Middle frontal gyrus (tissue), 1 donor: ENCODE measurements at regions not wholly inside any gene's neighbourhood (a gene's known extent, or its start where the extent isn't known, plus 50 kb on each side); places are given as distances from the start of the nearest gene placed in this dataset.

Experiments used
- DNase-seq: peaks from one replicate; pipeline ENCODE4 v3.0.0-alpha.2; 2015; ENCODE audit warnings: low spot score; ENCODE audit errors: extremely low spot score

- DNase-seq = no peak
These were observed 159.2 kb downstream of the SLC35B3 start for GRCh38 chr6:8276148-8276547.

DNA sequence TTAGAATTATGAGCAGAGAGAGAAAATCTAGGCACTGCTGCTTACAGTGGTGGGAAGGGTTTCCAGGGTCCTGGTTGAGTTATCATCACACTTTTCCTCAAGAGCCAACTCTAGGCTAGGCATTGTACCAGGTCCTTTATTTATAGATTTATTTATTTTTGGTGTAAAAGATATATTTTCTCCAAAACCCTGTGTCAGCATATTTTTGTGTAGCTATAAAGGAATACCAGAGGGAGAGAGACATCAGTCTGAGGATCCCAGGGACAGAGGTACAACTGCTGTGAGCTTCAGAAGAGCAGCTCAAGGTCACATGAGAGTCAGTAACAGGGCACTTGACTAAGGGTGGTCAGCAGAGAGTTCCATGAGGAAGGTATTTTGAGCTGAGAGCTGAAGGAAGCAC lies 159.7 kb downstream of the SLC35B3 start:
- no peak for DNase-seq

DNA sequence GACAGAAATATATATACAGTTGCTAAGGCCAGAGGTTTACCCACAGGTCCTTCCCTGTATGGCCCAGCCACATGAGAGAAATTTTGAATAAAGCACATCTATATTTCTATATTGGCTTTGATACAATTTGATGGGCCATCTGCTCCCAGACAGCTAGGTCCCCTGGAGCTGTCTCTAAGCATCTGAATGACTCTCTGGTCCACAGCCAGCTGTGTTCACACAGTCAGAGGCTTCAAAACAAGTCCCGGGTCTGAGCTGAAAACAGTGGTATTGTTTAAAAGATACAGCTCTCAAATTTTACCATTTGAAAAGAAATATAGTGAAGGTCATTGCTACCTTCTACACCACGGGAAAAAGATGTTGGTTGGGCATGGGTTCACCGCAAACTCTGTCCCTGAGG lies 161.1 kb downstream of the SLC35B3 start:
- DNase-seq = no peak

DNA sequence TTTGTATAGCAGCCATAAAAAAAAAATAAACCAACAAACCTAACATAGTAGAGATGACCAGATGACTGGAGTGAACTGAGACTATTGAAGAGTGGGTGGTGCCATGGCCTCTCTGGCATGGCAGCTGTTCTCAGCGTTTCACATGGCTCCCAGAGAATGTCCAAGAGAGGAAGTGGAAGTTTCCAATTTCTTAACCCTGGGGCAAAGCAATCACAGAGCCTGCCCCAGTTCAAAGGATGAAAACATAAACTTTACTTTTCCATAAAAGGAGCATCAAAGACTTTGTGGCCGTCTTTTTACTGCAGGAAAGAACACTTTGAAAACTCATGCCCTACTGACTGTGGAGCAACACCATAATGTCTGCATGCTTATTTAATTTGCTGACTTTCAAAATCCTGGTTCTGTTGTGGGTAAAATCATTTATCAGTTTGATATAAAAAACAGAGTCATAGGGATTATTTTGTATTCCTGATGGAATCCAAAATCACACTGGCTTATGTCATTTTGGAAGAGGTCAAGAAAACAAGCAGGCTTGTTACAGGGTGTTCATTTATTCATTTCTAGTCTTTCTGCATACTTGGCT lies 165.4 kb downstream of the SLC35B3 start:
- DNase-seq = no peak

DNA sequence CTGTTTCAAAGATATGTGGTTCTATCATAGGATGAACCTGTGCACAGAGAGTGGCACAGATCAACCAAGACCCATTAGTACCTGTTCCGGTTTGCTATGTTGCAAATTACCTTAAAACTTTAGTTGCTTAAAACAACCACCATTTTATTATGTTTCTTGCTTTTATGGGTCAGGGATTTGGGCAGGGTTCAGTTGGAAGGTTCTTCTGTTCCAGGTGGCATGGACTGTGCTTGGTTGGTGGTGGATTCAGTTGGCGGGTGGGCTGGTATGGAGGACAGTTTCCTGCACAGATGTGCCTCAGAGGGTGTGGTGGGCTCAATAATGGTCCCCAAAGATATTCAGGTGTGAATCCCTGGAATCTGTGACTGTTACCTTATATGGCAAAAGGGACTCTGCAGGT lies 166.3 kb downstream of the SLC35B3 start:
- no peak for DNase-seq

GRCh38 chr6:8268606-8269005 lies 166.3 kb upstream of the EEF1E1 start:
- DNase-seq = no peak

GRCh38 chr6:8268156-8268555 lies 165.8 kb upstream of the EEF1E1 start:
- DNase-seq = no peak

DNA sequence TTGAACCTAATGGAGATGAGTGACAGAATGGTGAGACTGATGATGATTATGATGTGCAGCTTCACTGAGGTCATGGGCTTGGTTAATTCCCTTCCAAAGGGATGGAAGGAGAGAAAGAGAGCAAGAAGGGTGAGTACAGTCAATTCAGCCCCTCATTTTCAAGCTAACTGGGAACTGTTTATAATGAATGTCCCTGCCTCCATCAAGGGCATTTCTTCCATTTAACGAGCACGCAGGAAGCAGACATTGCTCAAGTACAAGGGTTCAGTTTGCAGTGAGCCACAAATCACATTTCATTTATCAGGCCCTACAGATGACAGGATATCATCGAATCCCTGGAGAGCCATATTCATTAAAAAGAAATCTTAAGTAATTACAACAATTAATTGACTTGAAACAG lies 158.3 kb upstream of the EEF1E1 start:
- no peak for DNase-seq

DNA sequence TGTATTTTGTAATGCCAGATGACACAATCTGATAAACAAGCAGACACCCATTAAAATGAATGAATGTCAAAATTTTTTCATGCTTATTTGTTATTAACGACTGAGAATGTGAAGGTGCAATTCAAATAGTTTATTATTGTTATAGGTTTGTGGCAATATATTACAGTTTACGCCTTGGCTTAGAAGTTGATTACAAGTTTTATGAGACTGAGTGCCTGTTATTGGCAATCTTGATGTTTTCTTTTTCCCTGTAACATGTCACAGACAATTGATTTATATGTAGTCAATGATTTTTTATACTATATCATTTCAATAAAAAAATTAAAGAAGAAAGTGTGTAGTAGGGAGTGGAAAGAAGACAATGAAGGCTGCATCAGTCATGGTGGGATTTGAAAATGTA lies 144.1 kb upstream of the EEF1E1 start:
- no peak for DNase-seq

- DNase-seq = no peak
These were observed 143.4 kb upstream of the EEF1E1 start for GRCh38 chr6:8245726-8246125.

GRCh38 chr6:8243475-8243874 lies 141.1 kb upstream of the EEF1E1 start:
- no peak for DNase-seq

GRCh38 chr6:8242885-8243284 lies 140.5 kb upstream of the EEF1E1 start:
- no peak for DNase-seq

- DNase-seq = no peak
These were observed 138.0 kb upstream of the EEF1E1 start for GRCh38 chr6:8240301-8240700.

GRCh38 chr6:8238773-8239683 lies 136.7 kb upstream of the EEF1E1 start:
- no peak for DNase-seq

DNA sequence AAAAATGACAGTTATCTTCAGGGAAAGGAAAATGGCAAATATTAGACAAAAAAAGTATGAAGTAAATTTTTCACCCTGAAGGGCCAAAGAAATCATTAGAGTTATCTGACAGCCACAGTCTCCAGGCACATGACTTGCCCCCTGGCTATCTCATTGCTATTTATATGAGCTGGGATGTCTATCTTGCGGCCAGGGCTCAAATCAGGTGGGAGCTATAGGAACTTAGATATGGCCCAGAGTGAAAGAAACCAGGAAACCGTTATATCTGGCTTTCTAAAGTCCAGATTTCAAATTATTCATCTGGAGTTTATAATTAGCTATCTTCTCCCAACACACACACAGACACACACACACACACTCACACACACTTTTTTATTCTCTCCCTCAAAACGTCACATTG lies 135.3 kb upstream of the EEF1E1 start:
- no peak for DNase-seq

DNA sequence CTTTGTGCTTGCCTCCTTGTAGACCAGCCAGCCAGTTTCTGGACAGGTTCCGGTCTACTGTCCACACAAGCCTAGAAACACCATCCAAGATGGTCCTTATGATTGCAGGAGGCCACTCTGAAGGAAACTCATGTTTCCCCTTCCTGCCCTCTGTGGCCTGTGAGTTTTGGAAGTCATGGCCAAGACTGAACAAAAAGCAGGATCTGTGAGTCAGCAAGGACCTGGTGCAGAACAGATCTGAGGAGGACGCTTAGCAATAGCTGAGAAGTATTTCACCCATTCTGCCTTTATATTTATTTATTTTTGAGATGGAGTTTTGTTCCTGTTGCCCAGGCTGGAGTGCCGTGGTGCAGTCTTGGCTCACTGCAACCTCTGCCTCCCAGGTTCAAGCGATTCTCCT lies 134.6 kb upstream of the EEF1E1 start:
- DNase-seq = no peak

DNA sequence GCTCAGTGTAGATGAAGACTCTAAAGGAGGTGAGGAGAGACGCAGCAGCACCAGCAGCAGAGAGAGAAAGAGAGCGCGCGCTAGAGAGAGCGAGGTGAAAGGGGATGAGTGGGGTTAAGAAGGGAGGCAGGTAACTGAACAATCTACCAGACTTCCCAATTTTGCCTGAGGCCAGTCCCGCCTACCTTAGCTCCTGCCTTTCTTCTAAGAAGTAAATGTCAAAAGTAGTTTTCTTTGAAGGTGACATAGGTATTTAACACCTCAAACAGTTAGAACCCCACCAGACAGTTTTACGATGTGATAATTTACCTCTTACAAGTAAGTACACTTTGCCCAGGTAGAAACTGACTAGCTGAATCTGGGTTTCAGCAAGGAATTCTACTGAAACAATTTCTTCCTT lies 132.0 kb upstream of the EEF1E1 start:
- DNase-seq = no peak

GRCh38 chr6:8231956-8232355 lies 129.6 kb upstream of the EEF1E1 start:
- no peak for DNase-seq

- no peak for DNase-seq
These were observed 127.8 kb upstream of the EEF1E1 start for GRCh38 chr6:8229915-8230756.

- no peak for DNase-seq
These were observed 122.8 kb upstream of the EEF1E1 start for GRCh38 chr6:8225113-8225512.

DNA sequence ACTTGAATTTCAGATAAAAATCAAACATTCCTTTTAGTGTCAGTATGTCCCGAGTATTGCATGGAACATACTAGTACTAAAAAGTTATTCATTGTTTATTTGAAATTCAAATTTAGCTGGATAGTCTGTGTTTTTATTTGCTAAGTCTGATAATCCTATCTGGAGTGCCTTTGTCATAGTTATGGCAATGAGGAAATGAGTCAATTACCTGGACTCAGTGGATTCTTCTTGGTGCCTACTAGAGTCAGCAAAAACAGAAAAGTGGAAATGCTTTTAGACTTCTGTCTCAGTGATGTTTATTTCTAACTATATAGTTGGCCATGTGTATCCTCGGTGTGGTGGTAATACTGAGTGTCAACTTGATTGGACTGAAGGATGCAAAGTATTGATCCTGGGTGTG lies 121.3 kb upstream of the EEF1E1 start:
- DNase-seq = no peak

GRCh38 chr6:8219352-8219943 lies 117.1 kb upstream of the EEF1E1 start:
- DNase-seq = peak; percentile 22
